ENCODE measurements at regions not wholly inside any gene's neighbourhood (a gene's known extent, or its start where the extent isn't known, plus 50 kb on each side); places are given as distances from the start of the nearest gene placed in this dataset.
A peak's percentile ranks its signal among the peaks of the same experiment; 100 is the strongest.

- ATAC-seq, result no peak
These were observed 99.4 kb upstream of the BCL11A start for GRCh38 chr2:60652832-60653340.

GRCh38 chr2:60657673-60658072 is 98.4 kb upstream of the PAPOLG start:
- ATAC-seq (no peak), DNase-seq (ENCODE audit: low spot score) (no peak)

More at GRCh38 chr2:60652832-60653340, 99.4 kb upstream of the BCL11A start:
- no peak for DNase-seq (ENCODE audit: low spot score)

GRCh38 chr2:60659026-60659425 is 97.0 kb upstream of the PAPOLG start:
- no peak for DNase-seq (ENCODE audit: low spot score)
- ATAC-seq, result no peak

- DNase-seq (ENCODE audit: low spot score), result no peak
- no peak for ATAC-seq
These were observed 94.9 kb upstream of the PAPOLG start for GRCh38 chr2:60661073-60661738.

- DNase-seq (ENCODE audit: low spot score) (no peak), ATAC-seq (no peak)
These were observed 93.3 kb upstream of the PAPOLG start for GRCh38 chr2:60662781-60663180.

GRCh38 chr2:60671966-60672365 is 84.1 kb upstream of the PAPOLG start:
- DNase-seq (ENCODE audit: low spot score), result no peak
- no peak for ATAC-seq

- peak; percentile 100 for ATAC-seq
- DNase-seq (ENCODE audit: low spot score), result peak; percentile 76
These were observed 81.4 kb upstream of the PAPOLG start for GRCh38 chr2:60674524-60675165.

GRCh38 chr2:60675301-60675700 is 80.8 kb upstream of the PAPOLG start:
- no peak for DNase-seq (ENCODE audit: low spot score)
- ATAC-seq, result no peak

GRCh38 chr2:60676706-60677330 is 79.2 kb upstream of the PAPOLG start:
- no peak for ATAC-seq
- DNase-seq (ENCODE audit: low spot score), result no peak

- DNase-seq (ENCODE audit: low spot score) (no peak), ATAC-seq (no peak)
These were observed 78.7 kb upstream of the PAPOLG start for GRCh38 chr2:60677356-60677755.

- ATAC-seq, result no peak
- DNase-seq (ENCODE audit: low spot score), result no peak
These were observed 77.5 kb upstream of the PAPOLG start for GRCh38 chr2:60678551-60678950.

GRCh38 chr2:60679036-60679780 is 76.9 kb upstream of the PAPOLG start:
- DNase-seq (ENCODE audit: low spot score), result no peak
- no peak for ATAC-seq

GRCh38 chr2:60693551-60693950 is 62.5 kb upstream of the PAPOLG start:
- DNase-seq (ENCODE audit: low spot score), result no peak
- ATAC-seq, result no peak

GRCh38 chr2:60695793-60696192 is 60.3 kb upstream of the PAPOLG start:
- DNase-seq (ENCODE audit: low spot score) (no peak), ATAC-seq (no peak)

GRCh38 chr2:60699617-60700016 is 56.5 kb upstream of the PAPOLG start:
- ATAC-seq (no peak), DNase-seq (ENCODE audit: low spot score) (no peak)

- DNase-seq (ENCODE audit: low spot score), result peak; percentile 15
These were observed 50.0 kb upstream of the PAPOLG start for GRCh38 chr2:60706021-60706420.

More at GRCh38 chr2:60706021-60706420, 50.0 kb upstream of the PAPOLG start:
- ATAC-seq, result no peak

All from left lobe of liver (tissue), 2 donors.